HL-60 (cell line): ENCODE measurements at regions not wholly inside any gene's neighbourhood (a gene's known extent, or its start where the extent isn't known, plus 50 kb on each side); places are given as distances from the start of the nearest gene placed in this dataset.

Experiments used
- TF ChIP-seq, protein P1 (sequence below): IDR thresholded peaks from 2 replicates; pipeline ENCODE4 v1.6.1; 2012; ENCODE audit warnings: low read depth; ENCODE audit not compliant: insufficient replicate concordance
- TF ChIP-seq, protein P2 (sequence below): IDR thresholded peaks from one replicate; pipeline ENCODE4 v1.5.1; 2011; ENCODE audit warnings: low read length, control low read depth, inconsistent platforms; ENCODE audit not compliant: insufficient read depth

- TF ChIP-seq, protein P1, sequence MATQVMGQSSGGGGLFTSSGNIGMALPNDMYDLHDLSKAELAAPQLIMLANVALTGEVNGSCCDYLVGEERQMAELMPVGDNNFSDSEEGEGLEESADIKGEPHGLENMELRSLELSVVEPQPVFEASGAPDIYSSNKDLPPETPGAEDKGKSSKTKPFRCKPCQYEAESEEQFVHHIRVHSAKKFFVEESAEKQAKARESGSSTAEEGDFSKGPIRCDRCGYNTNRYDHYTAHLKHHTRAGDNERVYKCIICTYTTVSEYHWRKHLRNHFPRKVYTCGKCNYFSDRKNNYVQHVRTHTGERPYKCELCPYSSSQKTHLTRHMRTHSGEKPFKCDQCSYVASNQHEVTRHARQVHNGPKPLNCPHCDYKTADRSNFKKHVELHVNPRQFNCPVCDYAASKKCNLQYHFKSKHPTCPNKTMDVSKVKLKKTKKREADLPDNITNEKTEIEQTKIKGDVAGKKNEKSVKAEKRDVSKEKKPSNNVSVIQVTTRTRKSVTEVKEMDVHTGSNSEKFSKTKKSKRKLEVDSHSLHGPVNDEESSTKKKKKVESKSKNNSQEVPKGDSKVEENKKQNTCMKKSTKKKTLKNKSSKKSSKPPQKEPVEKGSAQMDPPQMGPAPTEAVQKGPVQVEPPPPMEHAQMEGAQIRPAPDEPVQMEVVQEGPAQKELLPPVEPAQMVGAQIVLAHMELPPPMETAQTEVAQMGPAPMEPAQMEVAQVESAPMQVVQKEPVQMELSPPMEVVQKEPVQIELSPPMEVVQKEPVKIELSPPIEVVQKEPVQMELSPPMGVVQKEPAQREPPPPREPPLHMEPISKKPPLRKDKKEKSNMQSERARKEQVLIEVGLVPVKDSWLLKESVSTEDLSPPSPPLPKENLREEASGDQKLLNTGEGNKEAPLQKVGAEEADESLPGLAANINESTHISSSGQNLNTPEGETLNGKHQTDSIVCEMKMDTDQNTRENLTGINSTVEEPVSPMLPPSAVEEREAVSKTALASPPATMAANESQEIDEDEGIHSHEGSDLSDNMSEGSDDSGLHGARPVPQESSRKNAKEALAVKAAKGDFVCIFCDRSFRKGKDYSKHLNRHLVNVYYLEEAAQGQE: no peak
- TF ChIP-seq, protein P2, sequence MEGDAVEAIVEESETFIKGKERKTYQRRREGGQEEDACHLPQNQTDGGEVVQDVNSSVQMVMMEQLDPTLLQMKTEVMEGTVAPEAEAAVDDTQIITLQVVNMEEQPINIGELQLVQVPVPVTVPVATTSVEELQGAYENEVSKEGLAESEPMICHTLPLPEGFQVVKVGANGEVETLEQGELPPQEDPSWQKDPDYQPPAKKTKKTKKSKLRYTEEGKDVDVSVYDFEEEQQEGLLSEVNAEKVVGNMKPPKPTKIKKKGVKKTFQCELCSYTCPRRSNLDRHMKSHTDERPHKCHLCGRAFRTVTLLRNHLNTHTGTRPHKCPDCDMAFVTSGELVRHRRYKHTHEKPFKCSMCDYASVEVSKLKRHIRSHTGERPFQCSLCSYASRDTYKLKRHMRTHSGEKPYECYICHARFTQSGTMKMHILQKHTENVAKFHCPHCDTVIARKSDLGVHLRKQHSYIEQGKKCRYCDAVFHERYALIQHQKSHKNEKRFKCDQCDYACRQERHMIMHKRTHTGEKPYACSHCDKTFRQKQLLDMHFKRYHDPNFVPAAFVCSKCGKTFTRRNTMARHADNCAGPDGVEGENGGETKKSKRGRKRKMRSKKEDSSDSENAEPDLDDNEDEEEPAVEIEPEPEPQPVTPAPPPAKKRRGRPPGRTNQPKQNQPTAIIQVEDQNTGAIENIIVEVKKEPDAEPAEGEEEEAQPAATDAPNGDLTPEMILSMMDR: no peak
Observed at GRCh38 chr4:153137677-153138630, 66.3 kb upstream of the TRIM2 start.
